HuH-7 (cell line): ENCODE measurements at regions not wholly inside any gene's neighbourhood (a gene's known extent, or its start where the extent isn't known, plus 50 kb on each side); places are given as distances from the start of the nearest gene placed in this dataset.

Source experiments
- DNase-seq: peaks from one replicate; pipeline ENCODE4 v3.0.0; 2011; ENCODE audit warnings: low spot score

- DNase-seq = peak; percentile 8
These were observed 104.3 kb upstream of the PDE3A start for GRCh38 chr12:20264026-20264425.

- DNase-seq = no peak
These were observed 103.7 kb upstream of the PDE3A start for GRCh38 chr12:20264608-20265114.

- no peak for DNase-seq
These were observed 100.1 kb upstream of the PDE3A start for GRCh38 chr12:20268121-20268732.

- DNase-seq = no peak
These were observed 99.6 kb upstream of the PDE3A start for GRCh38 chr12:20268771-20269170.

- DNase-seq = no peak
These were observed 98.8 kb upstream of the PDE3A start for GRCh38 chr12:20269337-20270067.

GRCh38 chr12:20270557-20270956, 97.8 kb upstream of the PDE3A start:
- DNase-seq = no peak

GRCh38 chr12:20272161-20272560, 96.2 kb upstream of the PDE3A start:
- DNase-seq = no peak

- DNase-seq = no peak
These were observed 95.5 kb upstream of the PDE3A start for GRCh38 chr12:20272801-20273200.

- DNase-seq = no peak
These were observed 94.3 kb upstream of the PDE3A start for GRCh38 chr12:20274008-20274407.

- DNase-seq = no peak
These were observed 90.1 kb upstream of the PDE3A start for GRCh38 chr12:20278276-20278675.

GRCh38 chr12:20280515-20280914, 87.8 kb upstream of the PDE3A start:
- no peak for DNase-seq

- DNase-seq = no peak
These were observed 85.9 kb upstream of the PDE3A start for GRCh38 chr12:20282401-20282800.

GRCh38 chr12:20283482-20283881, 84.9 kb upstream of the PDE3A start:
- DNase-seq = no peak

- DNase-seq = no peak
These were observed 78.8 kb upstream of the PDE3A start for GRCh38 chr12:20289520-20289919.

GRCh38 chr12:20300457-20300856, 67.9 kb upstream of the PDE3A start:
- no peak for DNase-seq

- DNase-seq = no peak
These were observed 62.9 kb upstream of the PDE3A start for GRCh38 chr12:20305470-20305869.

- DNase-seq = no peak
These were observed 58.7 kb upstream of the PDE3A start for GRCh38 chr12:20309504-20310148.

- DNase-seq = no peak
These were observed 54.0 kb upstream of the PDE3A start for GRCh38 chr12:20314328-20314727.

GRCh38 chr12:20317554-20317953, 50.8 kb upstream of the PDE3A start:
- DNase-seq = no peak
